ENCODE measurements at regions not wholly inside any gene's neighbourhood (a gene's known extent, or its start where the extent isn't known, plus 50 kb on each side); places are given as distances from the start of the nearest gene placed in this dataset.

DNA sequence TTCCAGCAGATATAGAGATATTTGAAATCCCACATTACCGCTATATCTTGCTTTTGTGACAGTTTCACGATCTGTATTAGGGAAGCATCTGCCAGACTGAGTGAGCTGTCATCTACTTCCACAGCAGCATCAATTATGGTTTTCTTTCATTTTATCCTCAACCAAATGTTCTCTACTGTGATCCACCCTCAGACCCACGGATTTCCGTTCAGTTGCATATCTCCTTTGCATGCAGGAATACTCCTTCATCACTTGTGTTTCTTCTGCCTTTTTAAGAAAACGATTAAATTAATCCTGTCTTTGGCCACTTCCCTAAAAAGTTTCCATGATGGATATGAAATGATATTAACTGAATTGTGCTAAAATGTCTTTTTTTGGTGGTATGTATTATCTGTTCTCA is 262.1 kb upstream of the ADGRB3 start:
- no peak for DNase-seq

DNA sequence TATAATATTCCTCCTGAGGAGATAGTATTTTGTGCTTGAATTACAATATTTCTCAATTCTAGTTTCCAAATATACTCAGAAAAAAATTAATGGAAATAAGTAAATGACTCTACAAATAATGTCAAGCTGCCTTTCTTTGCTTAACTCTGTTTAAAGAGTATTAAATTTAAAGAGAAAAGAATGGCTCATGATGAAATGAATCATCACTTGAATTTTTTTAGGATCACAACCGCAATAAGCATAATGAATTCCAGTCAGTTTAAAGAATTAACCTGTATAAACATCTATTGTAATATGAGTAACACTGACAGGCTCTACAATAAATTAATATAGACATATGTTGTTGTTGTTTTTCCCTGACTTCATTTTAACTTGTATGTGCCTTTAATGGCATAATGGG is 266.2 kb upstream of the ADGRB3 start:
- DNase-seq, result no peak

GRCh38 chr6:68364271-68364805 is 270.7 kb upstream of the ADGRB3 start:
- no peak for DNase-seq

GRCh38 chr6:68343901-68344300 is 291.2 kb upstream of the ADGRB3 start:
- no peak for DNase-seq

DNA sequence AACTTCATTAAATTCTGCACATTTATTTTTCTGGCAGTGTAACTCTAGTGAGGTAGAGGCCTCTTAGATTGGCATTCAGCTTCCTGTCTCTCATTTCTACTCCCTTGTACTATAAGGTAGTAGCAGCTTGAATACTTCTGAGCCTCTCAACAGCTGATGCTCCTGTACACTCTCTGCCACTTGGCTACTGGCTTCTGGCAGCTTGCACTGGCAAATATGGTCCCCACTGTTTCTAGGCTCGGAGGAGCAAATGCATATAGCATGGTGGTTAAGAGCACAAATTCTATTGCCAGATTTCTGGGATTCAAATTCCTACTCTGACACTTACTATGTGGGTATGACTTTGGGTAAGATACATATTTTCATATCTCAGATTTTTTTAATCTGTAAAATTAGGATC is 292.8 kb upstream of the ADGRB3 start:
- DNase-seq, result no peak

GRCh38 chr6:68339488-68340131 is 295.5 kb upstream of the ADGRB3 start:
- DNase-seq, result no peak

- DNase-seq, result no peak
Measured at GRCh38 chr6:68333442-68333841, 301.6 kb upstream of the ADGRB3 start.

DNA sequence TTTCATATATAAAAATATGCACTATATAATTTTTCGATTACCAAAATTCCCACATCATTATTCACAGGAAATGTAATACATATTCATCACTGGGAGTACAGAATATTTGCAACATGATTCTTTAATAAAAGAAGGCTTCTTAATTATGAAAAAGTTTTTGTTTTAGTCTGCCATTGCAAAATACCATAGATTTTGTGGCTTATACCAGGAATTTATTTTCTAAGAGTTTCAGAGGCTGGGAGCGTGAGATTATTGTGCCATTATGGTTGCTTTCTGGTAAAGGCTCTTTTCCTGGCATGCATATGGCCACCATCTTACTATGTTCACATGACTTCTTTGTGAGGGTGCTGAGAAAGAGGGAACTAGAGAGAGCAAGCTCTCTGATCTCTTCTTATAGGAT is 306.9 kb upstream of the ADGRB3 start:
- DNase-seq, result no peak

DNA sequence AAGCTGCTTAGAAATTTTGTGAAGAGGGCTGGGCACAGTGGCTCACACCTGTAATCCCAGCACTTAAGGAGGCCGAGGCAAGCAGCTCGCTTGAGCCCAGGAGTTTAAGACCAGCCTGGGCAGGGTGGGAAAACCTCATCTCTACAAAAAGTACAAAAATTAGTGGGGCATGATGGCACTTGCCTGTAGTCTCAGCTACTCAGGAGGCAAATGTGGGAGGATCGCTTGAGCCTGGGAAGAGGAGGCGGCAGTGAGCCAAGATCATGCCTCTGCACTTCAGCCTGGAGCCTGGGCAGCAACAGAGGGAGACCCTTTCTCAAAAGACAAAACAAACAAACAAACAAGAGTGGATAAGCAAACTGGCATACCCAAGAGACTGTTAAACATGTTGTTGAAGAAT is 308.3 kb upstream of the ADGRB3 start:
- no peak for DNase-seq

DNA sequence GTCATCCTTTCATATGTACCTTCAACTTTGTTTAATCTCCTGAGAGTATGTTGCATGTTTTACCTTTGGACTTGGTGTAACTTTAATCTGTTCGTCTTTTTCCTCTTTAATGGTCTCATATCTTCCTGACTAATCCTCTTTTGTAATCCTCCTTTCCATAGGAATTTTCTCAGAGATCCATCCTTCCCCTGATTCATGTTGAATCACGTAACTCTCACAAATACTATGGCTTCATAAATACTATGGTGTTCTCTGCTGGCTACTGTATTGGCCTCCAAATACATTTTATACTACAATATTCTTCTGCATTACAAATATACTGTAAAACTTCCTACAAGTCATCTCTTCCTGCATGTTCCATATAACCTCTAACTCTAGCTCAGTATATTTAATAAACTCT is 317.7 kb upstream of the ADGRB3 start:
- DNase-seq, result no peak

GRCh38 chr6:68313911-68314310 is 321.2 kb upstream of the ADGRB3 start:
- no peak for DNase-seq

- DNase-seq, result no peak
Measured at GRCh38 chr6:68307301-68307700, 327.8 kb upstream of the ADGRB3 start.

- no peak for DNase-seq
Measured at GRCh38 chr6:68296126-68296525, 339.0 kb upstream of the ADGRB3 start.

DNA sequence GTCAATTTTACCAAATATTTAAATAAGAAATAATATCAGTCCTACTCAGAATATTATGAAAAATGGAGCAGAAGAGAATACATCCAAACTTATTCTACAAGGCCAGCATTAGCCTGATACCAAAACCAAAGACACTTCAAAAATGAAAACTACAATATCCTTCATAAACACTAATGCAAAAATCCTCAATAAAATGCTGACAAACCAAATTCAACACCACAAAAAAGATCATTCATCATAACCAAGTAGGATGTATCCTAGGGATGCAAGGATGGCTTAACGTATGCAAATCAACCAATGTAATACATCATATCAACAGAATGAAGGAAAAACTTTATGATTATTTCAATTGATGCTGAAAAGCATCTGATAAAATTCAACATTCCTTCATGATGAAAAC is 352.4 kb upstream of the ADGRB3 start:
- no peak for DNase-seq

DNA sequence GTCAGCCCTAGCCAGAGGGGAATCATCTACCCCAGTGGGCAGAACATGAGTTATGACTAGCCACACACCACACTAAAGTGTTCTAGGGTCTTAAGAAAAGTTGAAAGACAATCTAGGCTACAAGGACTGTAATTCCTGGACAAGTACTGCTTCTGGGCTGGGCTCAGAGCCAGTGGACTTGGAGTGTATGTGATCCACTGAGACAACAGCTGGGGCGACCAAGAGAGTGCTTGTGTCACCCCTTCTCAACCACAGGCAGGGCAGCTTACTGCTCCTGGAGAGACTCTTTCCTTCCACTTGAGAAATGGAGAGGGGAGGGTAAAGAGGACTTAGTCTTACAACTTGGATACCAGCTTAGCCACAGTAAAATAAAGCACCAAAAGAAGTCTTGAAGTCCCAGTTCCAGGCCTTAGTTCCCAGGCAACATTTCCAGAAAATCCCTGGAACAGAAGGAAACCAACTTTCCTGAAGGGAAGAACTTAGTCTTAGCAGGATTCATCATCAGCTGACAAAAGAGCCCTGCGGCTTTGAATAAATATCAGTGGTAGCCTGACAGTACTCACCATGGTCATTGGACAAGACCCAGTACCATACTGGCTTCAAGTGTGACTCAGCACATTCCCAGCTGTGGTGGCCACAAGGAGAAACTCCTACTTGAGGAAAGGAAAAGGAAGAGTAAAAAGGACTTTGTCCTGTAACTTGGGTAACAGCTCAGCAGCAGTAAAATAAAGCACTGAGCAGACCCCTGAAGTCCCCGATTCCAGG is 355.1 kb upstream of the ADGRB3 start:
- DNase-seq, result no peak

- no peak for DNase-seq
Measured at GRCh38 chr6:68273297-68273696, 361.8 kb upstream of the ADGRB3 start.

- no peak for DNase-seq
Measured at GRCh38 chr6:68256391-68256790, 378.7 kb upstream of the ADGRB3 start.

GRCh38 chr6:68252632-68253031 is 382.4 kb upstream of the ADGRB3 start:
- no peak for DNase-seq

- DNase-seq, result no peak
Measured at GRCh38 chr6:68247782-68248181, 387.3 kb upstream of the ADGRB3 start.

- DNase-seq, result no peak
Measured at GRCh38 chr6:68240726-68241125, 394.4 kb upstream of the ADGRB3 start.

- DNase-seq, result no peak
Measured at GRCh38 chr6:68239034-68239433, 396.0 kb upstream of the ADGRB3 start.

- DNase-seq, result no peak
Measured at GRCh38 chr6:68238097-68238601, 396.9 kb upstream of the ADGRB3 start.

GRCh38 chr6:68237205-68237604 is 397.9 kb upstream of the ADGRB3 start:
- DNase-seq, result no peak

DNA sequence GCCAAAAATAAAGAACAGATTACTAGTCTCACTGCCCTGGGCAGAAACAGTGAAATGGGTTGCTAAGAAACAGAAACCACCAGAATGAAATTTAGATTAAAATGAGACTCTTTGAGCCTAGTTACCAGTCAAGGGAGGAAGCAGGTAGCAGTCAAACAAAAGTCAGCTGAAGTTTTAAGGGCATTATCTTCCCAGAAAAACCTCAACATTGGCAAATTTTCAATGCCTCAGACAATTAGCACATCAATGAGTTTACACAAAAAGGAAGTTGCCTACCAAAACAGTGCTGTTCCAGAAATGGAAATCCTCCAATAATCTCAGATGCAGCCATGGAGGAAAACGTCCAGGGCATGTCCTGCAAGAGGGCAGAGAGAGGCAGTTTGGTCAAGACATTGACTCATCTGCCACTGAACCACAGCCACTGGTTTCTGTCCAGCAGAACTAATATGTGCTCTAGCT is 399.7 kb upstream of the ADGRB3 start:
- no peak for DNase-seq

Measured in CD4-positive, alpha-beta T cell treated with Interleukin-1 beta for 1 hour (primary cell).